ENCODE measurements at regions not wholly inside any gene's neighbourhood (a gene's known extent, or its start where the extent isn't known, plus 50 kb on each side); places are given as distances from the start of the nearest gene placed in this dataset.

GRCh38 chr2:193476171-193476800, 1281.6 kb upstream of the TMEFF2 start:
- H3K4me2 ChIP-seq (replicated peaks; ENCODE audit: extremely low read depth, low read length, poor library complexity, severe bottlenecking) = no peak overlapping the region
- H3K9me3 Mint-ChIP-seq = peaks cover 0 to 21% (median 12%) of the 10 kb centered on the region in 7 donors
- H3K9me3 ChIP-seq (replicated peaks in 1 of 2; ENCODE audit: control insufficient read depth in 1 of 2, insufficient read depth in 1 of 2, low read length in 2 of 2) = peaks cover 12 to 14% of the 10 kb centered on the region in 2 donors
- no peak overlapping the region for H3K4me3 Mint-ChIP-seq
- intact Hi-C loops (cut with micrococcal nuclease) = no loop called here
- WGBS (ENCODE audit: insufficient coverage) = 11% methylated on average over 1 of the region's 6 CpGs
- TF ChIP-seq CTCF (IDR thresholded peaks at IDR 0.05) = no peak
- no peak overlapping the region for H3K27ac ChIP-seq (ENCODE audit: low read depth in 1 of 2, low read length in 2 of 2)
- DNase-seq = no peak
- no peak overlapping the region for H2AFZ ChIP-seq (ENCODE audit: insufficient read depth, low read depth, low read length, poor library complexity, severe bottlenecking)
- H3K36me3 ChIP-seq (replicated peaks in 1 of 2; ENCODE audit: control insufficient read depth in 1 of 2, insufficient read depth in 2 of 2, low read length in 2 of 2) = no peaks in the 10 kb centered on the region
- no peaks in the 10 kb centered on the region for H3K4me1 Mint-ChIP-seq
- no peaks in the 10 kb centered on the region for H3K36me3 Mint-ChIP-seq
- no peak overlapping the region for H3K4me3 ChIP-seq (replicated peaks in 1 of 3; ENCODE audit: low read depth in 2 of 3, low read length in 3 of 3)
- no peaks in the 10 kb centered on the region for H4K20me1 ChIP-seq (ENCODE audit: insufficient read depth, low read length)
- no peaks in the 10 kb centered on the region for H3K27me3 ChIP-seq (ENCODE audit: control insufficient read depth in 2 of 2, insufficient read depth in 2 of 2, low read length in 2 of 2)
- H3K4me1 ChIP-seq (ENCODE audit: control insufficient read depth in 1 of 2, insufficient read depth in 2 of 2, low read length in 2 of 2) = no peaks in the 10 kb centered on the region
- H3K79me2 ChIP-seq (ENCODE audit: insufficient read depth, low read length) = no peaks in the 10 kb centered on the region
- peaks cover 0 to 1% (median 0%) of the 10 kb centered on the region in 3 donors for H3K27me3 Mint-ChIP-seq (ENCODE audit: low read depth in 3 of 3)
- H3K9ac ChIP-seq (ENCODE audit: insufficient read depth, low read length, poor library complexity, severe bottlenecking) = no peak overlapping the region
- no peak overlapping the region for H3K27ac Mint-ChIP-seq

GRCh38 chr2:193475038-193475437, 1280.3 kb upstream of the TMEFF2 start:
- Histone ChIP-seq H3K4me3 (replicated peaks in 1 of 3; ENCODE audit: low read depth in 2 of 3, low read length in 3 of 3) (no peak overlapping the region), H3K27me3 (ENCODE audit: control insufficient read depth in 2 of 2, insufficient read depth in 2 of 2, low read length in 2 of 2) (no peaks in the 10 kb centered on the region), H3K9ac (ENCODE audit: insufficient read depth, low read length, poor library complexity, severe bottlenecking) (no peak overlapping the region), H3K9me3 (replicated peaks in 1 of 2; ENCODE audit: control insufficient read depth in 1 of 2, insufficient read depth in 1 of 2, low read length in 2 of 2) (peaks cover 12 to 14% of the 10 kb centered on the region in 2 donors), H3K36me3 (replicated peaks in 1 of 2; ENCODE audit: control insufficient read depth in 1 of 2, insufficient read depth in 2 of 2, low read length in 2 of 2) (no peaks in the 10 kb centered on the region), H3K27ac (ENCODE audit: low read depth in 1 of 2, low read length in 2 of 2) (no peak overlapping the region), H3K4me1 (ENCODE audit: control insufficient read depth in 1 of 2, insufficient read depth in 2 of 2, low read length in 2 of 2) (no peaks in the 10 kb centered on the region), H3K4me2 (replicated peaks; ENCODE audit: extremely low read depth, low read length, poor library complexity, severe bottlenecking) (no peak overlapping the region), H2AFZ (ENCODE audit: insufficient read depth, low read depth, low read length, poor library complexity, severe bottlenecking) (no peak overlapping the region), H4K20me1 (ENCODE audit: insufficient read depth, low read length) (no peaks in the 10 kb centered on the region), H3K79me2 (ENCODE audit: insufficient read depth, low read length) (no peaks in the 10 kb centered on the region)
- H3K9me3 Mint-ChIP-seq = peaks cover 0 to 26% (median 12%) of the 10 kb centered on the region in 7 donors
- no peak overlapping the region for H3K4me3 Mint-ChIP-seq
- H3K4me1 Mint-ChIP-seq = no peaks in the 10 kb centered on the region
- H3K27ac Mint-ChIP-seq = peak overlapping the region in 1 of 7 donors; percentile 30
- DNase-seq = no peak
- intact Hi-C loops (cut with micrococcal nuclease) = no loop called here
- H3K36me3 Mint-ChIP-seq = no peaks in the 10 kb centered on the region
- WGBS (ENCODE audit: insufficient coverage) = 100% methylated on average over 1 of the region's 3 CpGs
- no peaks in the 10 kb centered on the region for H3K27me3 Mint-ChIP-seq (ENCODE audit: low read depth in 3 of 3)
- no peak for TF ChIP-seq CTCF (IDR thresholded peaks at IDR 0.05)

Measured in CD14-positive monocyte (primary cell).